Heart left ventricle (tissue), 13 donors: ENCODE measurements at regions not wholly inside any gene's neighbourhood (a gene's known extent, or its start where the extent isn't known, plus 50 kb on each side); places are given as distances from the start of the nearest gene placed in this dataset.

ENCODE experiments used
- CTCF ChIP-seq, 12 donors: fragments of 200-600 bp; sonication (generic) in 4 of 12; IDR thresholded peaks; one replicate each; pipeline versions ENCODE4 v1.5.0 to v1.8.0; 2018 to 2022; ENCODE audit warnings: antibody characterized with exemption in 12 of 12, mild to moderate bottlenecking in 5 of 12
- POLR2A ChIP-seq, 2 donors: fragments of 450-650 bp; IDR thresholded peaks; one replicate each; pipeline ENCODE4 v1.6.1; 2017; ENCODE audit warnings: antibody characterized with exemption in 2 of 2, mild to moderate bottlenecking in 2 of 2, moderate library complexity in 2 of 2
- donor health status: ischemic (EF 13 %, LVEDD 7.1; RV severe dilation, severe dysfunction).
- donor health status: DM: no; HTN: yes; CAD: no.
- donor health status: DM: no; HTN: no; CAD: no.
- donor health status: ischemic (EF 25% LVEDD 6.9; RV normal size, moderate dysfunction).
- donor health status: ischemic (EF 25% LVEDD 5.7; RV mildly dilated, moderate dysfunction).
- donor health status: ischemic (EF 35%, LVEDD 5.7; RV mildly dilated, moderate dysfunction).
- donor health status: nonischemic (EF 11% LVEDD 7.7; RV severe dilation, severe dysfunction).
- donor health status: DM: yes; HTN: yes; CAD: no.
- donor health status: PGD.
- donor health status: ischemic (EF 29% LVEDD 5.4; RV normal size, mild dysfunction).
- donor health status: nonischemic (EF 23%, LVEDD 6.1; RV moderate dilation, normal function).

DNA sequence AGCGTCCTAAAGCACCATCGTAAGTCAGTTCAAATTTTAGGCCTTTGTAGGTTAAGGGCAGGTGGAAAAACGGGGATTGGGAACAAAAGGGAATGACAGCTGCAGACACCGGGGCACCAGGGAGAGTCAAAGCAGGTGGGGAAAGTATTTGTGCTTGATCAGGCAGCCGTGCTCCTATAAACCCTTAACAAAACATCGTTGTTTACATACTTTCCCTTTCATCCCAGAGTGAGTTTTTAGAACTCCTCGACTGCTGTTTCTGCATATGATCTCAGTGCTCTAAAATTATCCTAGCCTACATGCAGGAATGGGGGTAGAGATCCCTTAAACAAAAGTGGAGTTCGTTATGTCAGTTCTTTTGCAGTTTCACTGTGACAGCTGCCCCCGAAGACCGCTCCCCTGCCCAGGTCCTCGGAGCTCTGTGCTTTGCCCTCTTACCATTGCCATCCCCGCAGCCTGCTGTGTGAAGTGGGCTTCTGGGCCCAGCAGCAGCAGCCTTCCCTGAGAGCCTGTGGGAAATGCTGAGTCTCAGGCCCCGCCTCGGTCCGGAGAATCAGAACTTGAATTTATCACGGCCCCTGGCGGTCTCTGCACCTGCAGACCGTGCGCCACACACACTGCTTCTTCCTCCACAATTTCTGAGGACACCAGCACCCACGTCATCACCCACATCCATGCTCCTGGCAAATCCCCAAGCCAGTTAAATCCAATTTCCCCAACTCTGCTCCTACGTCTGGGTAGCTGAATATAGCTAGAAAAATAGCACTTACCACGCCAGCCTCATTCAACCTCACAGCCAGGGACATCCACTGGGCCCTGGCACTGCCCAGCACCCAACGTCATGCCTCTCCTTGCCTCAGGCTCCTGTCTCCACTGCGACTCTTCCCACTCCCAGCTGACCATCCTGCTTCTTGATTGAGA lies 86.8 kb downstream of the NSUN2 start:
- TF ChIP-seq CTCF (IDR thresholded peaks at IDR 0.05) (no peak), POLR2A (IDR thresholded peaks at IDR 0.05) (no peak)
